BLaER1 treated with 17β-estradiol and CSF1 and Interleukin-3, amounts not matched to agents 10 nM and 100 nM (cell line): ENCODE measurements at regions not wholly inside any gene's neighbourhood (a gene's known extent, or its start where the extent isn't known, plus 50 kb on each side); places are given as distances from the start of the nearest gene placed in this dataset.

Source experiments
- H3K27ac ChIP-seq, 11 experiments: shearing (Covaris generic); formaldehyde crosslinking; 2 replicates each; pipeline ENCODE4 v1.8.1; 2022
- H3K27me3 ChIP-seq, 11 experiments: shearing (Covaris generic); formaldehyde crosslinking; 2 replicates each; pipeline ENCODE4 v1.8.1; 2022
- H3K36me3 ChIP-seq, 11 experiments: shearing (Covaris generic); formaldehyde crosslinking; 2 replicates each; pipeline ENCODE4 v1.8.1; 2022
- H3K4me1 ChIP-seq, 10 experiments: shearing (Covaris generic); formaldehyde crosslinking; 2 replicates each; pipeline ENCODE4 v1.8.1; 2022
- H3K4me2 ChIP-seq, 11 experiments: shearing (Covaris generic); formaldehyde crosslinking; 2 replicates each; pipeline ENCODE4 v1.8.1; 2022
- H3K4me3 ChIP-seq, 10 experiments: shearing (Covaris generic); formaldehyde crosslinking; 2 replicates each; pipeline ENCODE4 v1.8.1; 2022
- H3K9ac ChIP-seq, 11 experiments: shearing (Covaris generic); formaldehyde crosslinking; 2 replicates each; pipeline ENCODE4 v1.8.1; 2022
- H3K9me3 ChIP-seq, 11 experiments: shearing (Covaris generic); formaldehyde crosslinking; replicated peaks in 1 of 11; 2 replicates each; pipeline ENCODE4 v1.8.1; 2022
- H4K20me1 ChIP-seq, 11 experiments: shearing (Covaris generic); formaldehyde crosslinking; 2 replicates each; pipeline ENCODE4 v1.8.1; 2022
- Cebpa-rat ChIP-seq, 11 experiments: shearing (Covaris generic); IDR thresholded peaks; 2 replicates each; pipeline ENCODE4 v1.8.1; 2022

- TF ChIP-seq Cebpa-rat (IDR thresholded peaks at IDR 0.05): no peak
- peak overlapping the region in 2 of 11 experiments; percentile 0 to 21; a peak in 1 of 22 replicates for H3K4me2 ChIP-seq
- H4K20me1 ChIP-seq: no peaks in the 10 kb centered on the region
- no peaks in the 10 kb centered on the region for H3K27me3 ChIP-seq
- no peaks in the 10 kb centered on the region for H3K36me3 ChIP-seq
- no peak overlapping the region for H3K9ac ChIP-seq
- no peak overlapping the region for H3K4me3 ChIP-seq
- H3K9me3 ChIP-seq: no peaks in the 10 kb centered on the region
- H3K27ac ChIP-seq: peak overlapping the region in 1 of 11 experiments; percentile 39; a peak in 1 of 22 replicates
- peaks cover 0 to 5% (median 0%) of the 10 kb centered on the region in 10 experiments; a peak in 3 of 20 replicates for H3K4me1 ChIP-seq
These were observed 311.7 kb upstream of the LRRC7 start for GRCh38 chr1:69256036-69256435.

DNA sequence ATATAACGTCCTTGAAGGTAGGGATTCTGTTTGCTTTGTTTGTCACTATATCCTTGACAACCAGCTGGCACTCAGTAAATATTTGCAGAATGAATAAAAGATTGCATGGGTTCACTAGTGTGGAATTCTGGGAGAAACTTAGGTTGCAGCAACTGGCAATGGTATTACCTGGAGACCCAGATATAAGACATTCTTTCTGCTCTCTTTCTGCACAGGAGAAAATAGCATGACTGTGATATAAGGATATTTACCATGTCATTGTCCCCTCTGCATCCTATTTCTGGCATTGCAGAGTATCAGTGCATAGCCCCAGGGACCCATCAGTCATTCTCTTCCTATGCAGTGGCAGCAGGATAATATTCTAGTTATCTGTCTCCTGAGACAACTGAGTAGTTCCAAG is 308.9 kb upstream of the LRRC7 start:
- H3K4me2 ChIP-seq: no peak overlapping the region
- H4K20me1 ChIP-seq: no peaks in the 10 kb centered on the region
- H3K36me3 ChIP-seq: no peaks in the 10 kb centered on the region
- H3K4me1 ChIP-seq: peaks cover 0 to 5% (median 0%) of the 10 kb centered on the region in 10 experiments; a peak in 5 of 20 replicates
- no peak overlapping the region for H3K4me3 ChIP-seq
- H3K27me3 ChIP-seq: no peaks in the 10 kb centered on the region
- H3K27ac ChIP-seq: no peak overlapping the region
- H3K9ac ChIP-seq: no peak overlapping the region
- no peaks in the 10 kb centered on the region for H3K9me3 ChIP-seq
- TF ChIP-seq Cebpa-rat (IDR thresholded peaks at IDR 0.05): no peak

- H3K36me3 ChIP-seq: no peaks in the 10 kb centered on the region
- no peaks in the 10 kb centered on the region for H3K9me3 ChIP-seq
- H3K27me3 ChIP-seq: no peaks in the 10 kb centered on the region
- H3K4me2 ChIP-seq: peak overlapping the region in 5 of 11 experiments; percentile 1 to 36 (median 13); a peak in 6 of 22 replicates
- H4K20me1 ChIP-seq: no peaks in the 10 kb centered on the region
- peak in 1 of 11 experiments; percentile 12; a peak in 1 of 22 replicates for TF ChIP-seq Cebpa-rat (IDR thresholded peaks at IDR 0.05)
- no peak overlapping the region for H3K4me3 ChIP-seq
- H3K27ac ChIP-seq: no peak overlapping the region
- H3K9ac ChIP-seq: no peak overlapping the region
- H3K4me1 ChIP-seq: peaks cover 0 to 9% (median 0%) of the 10 kb centered on the region in 10 experiments; a peak in 4 of 20 replicates
These were observed 303.8 kb upstream of the LRRC7 start for GRCh38 chr1:69263921-69264391.

DNA sequence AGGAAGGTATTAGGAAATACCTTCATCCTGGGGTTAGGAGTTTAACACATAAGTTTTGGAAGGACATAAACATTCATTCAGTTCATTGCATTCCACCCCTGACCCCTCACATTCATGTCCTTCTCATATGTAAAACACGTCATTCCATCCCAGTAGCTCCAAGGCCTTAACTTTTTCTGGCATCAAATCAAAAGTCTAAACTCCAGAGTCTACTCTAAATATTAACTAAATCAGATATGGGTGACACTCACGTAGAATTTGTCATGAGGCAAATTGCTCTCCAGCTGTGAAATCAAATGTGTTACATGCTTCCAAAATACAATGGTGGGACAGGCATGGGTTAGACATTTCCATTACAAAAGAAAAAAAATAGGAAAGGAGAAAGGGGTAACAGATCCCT is 298.2 kb upstream of the LRRC7 start:
- Histone ChIP-seq H3K4me2 (no peak overlapping the region), H3K4me1 (peaks cover 0 to 1% (median 0%) of the 10 kb centered on the region in 10 experiments; a peak in 3 of 20 replicates), H3K27ac (no peak overlapping the region), H3K36me3 (no peaks in the 10 kb centered on the region), H3K4me3 (no peak overlapping the region), H3K9ac (no peak overlapping the region), H3K9me3 (no peaks in the 10 kb centered on the region), H3K27me3 (no peaks in the 10 kb centered on the region), H4K20me1 (no peaks in the 10 kb centered on the region)
- TF ChIP-seq Cebpa-rat (IDR thresholded peaks at IDR 0.05): no peak

DNA sequence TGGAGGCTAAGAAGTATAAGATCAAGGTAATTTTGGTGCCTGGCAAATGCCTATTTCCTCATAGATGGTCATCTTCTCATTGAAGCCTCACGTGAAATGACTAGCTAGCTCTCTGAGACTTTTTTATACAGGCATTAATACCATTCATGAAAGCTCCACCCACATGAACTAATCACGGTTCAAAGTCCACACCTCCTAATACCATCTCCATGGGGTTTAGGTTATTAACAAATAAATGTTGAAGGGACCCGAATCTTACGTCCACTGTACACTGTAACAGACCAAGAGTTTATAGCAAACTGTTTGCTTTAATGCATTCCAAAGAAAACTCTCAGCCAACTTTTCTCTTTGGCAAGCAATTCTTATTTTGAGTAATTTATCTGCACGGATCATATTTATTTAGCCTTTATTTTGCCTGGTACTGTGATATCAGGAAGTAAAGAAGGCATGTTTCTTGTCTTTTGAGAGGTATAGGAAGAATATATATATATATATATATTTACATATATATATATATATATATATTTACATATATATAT is 296.1 kb upstream of the LRRC7 start:
- H3K9ac ChIP-seq: no peak overlapping the region
- H3K4me1 ChIP-seq: no peaks in the 10 kb centered on the region
- H3K4me2 ChIP-seq: no peak overlapping the region
- H3K4me3 ChIP-seq: no peak overlapping the region
- no peaks in the 10 kb centered on the region for H3K36me3 ChIP-seq
- H4K20me1 ChIP-seq: no peaks in the 10 kb centered on the region
- TF ChIP-seq Cebpa-rat (IDR thresholded peaks at IDR 0.05): no peak
- H3K27ac ChIP-seq: no peak overlapping the region
- no peaks in the 10 kb centered on the region for H3K9me3 ChIP-seq
- no peaks in the 10 kb centered on the region for H3K27me3 ChIP-seq

GRCh38 chr1:69272684-69273083 is 295.0 kb upstream of the LRRC7 start:
- no peak overlapping the region for H3K9ac ChIP-seq
- no peaks in the 10 kb centered on the region for H3K36me3 ChIP-seq
- no peaks in the 10 kb centered on the region for H3K9me3 ChIP-seq
- H4K20me1 ChIP-seq: no peaks in the 10 kb centered on the region
- no peak overlapping the region for H3K4me3 ChIP-seq
- H3K27me3 ChIP-seq: no peaks in the 10 kb centered on the region
- H3K4me1 ChIP-seq: no peaks in the 10 kb centered on the region
- no peak overlapping the region for H3K27ac ChIP-seq
- no peak for TF ChIP-seq Cebpa-rat (IDR thresholded peaks at IDR 0.05)
- H3K4me2 ChIP-seq: no peak overlapping the region

GRCh38 chr1:69278923-69279322 is 288.8 kb upstream of the LRRC7 start:
- Histone ChIP-seq H3K4me1 (no peaks in the 10 kb centered on the region), H3K4me2 (no peak overlapping the region), H3K27ac (no peak overlapping the region), H3K9ac (no peak overlapping the region), H3K9me3 (no peaks in the 10 kb centered on the region), H3K27me3 (no peaks in the 10 kb centered on the region), H4K20me1 (no peaks in the 10 kb centered on the region), H3K36me3 (no peaks in the 10 kb centered on the region), H3K4me3 (no peak overlapping the region)
- no peak for TF ChIP-seq Cebpa-rat (IDR thresholded peaks at IDR 0.05)

- H3K4me3 ChIP-seq: no peak overlapping the region
- no peak overlapping the region for H3K27ac ChIP-seq
- H3K36me3 ChIP-seq: no peaks in the 10 kb centered on the region
- H3K4me1 ChIP-seq: no peaks in the 10 kb centered on the region
- no peaks in the 10 kb centered on the region for H3K9me3 ChIP-seq
- no peaks in the 10 kb centered on the region for H4K20me1 ChIP-seq
- no peak overlapping the region for H3K4me2 ChIP-seq
- no peak for TF ChIP-seq Cebpa-rat (IDR thresholded peaks at IDR 0.05)
- H3K27me3 ChIP-seq: no peaks in the 10 kb centered on the region
- no peak overlapping the region for H3K9ac ChIP-seq
These were observed 284.2 kb upstream of the LRRC7 start for GRCh38 chr1:69283516-69283915.

- Histone ChIP-seq H3K9ac (no peak overlapping the region), H3K4me2 (no peak overlapping the region), H3K36me3 (no peaks in the 10 kb centered on the region), H3K27me3 (no peaks in the 10 kb centered on the region), H3K27ac (no peak overlapping the region), H4K20me1 (no peaks in the 10 kb centered on the region), H3K4me1 (no peaks in the 10 kb centered on the region), H3K4me3 (no peak overlapping the region), H3K9me3 (peaks cover 0 to 4% (median 0%) of the 10 kb centered on the region in 11 experiments; a peak in 4 of 22 replicates)
- no peak for TF ChIP-seq Cebpa-rat (IDR thresholded peaks at IDR 0.05)
These were observed 283.2 kb upstream of the LRRC7 start for GRCh38 chr1:69284508-69284907.

- H3K27me3 ChIP-seq: no peaks in the 10 kb centered on the region
- H3K4me1 ChIP-seq: peaks cover 0 to 19% (median 2%) of the 10 kb centered on the region in 10 experiments; a peak in 11 of 20 replicates
- peaks cover 0 to 15% (median 6%) of the 10 kb centered on the region in 11 experiments; a peak in 5 of 22 replicates for H3K9me3 ChIP-seq
- H3K36me3 ChIP-seq: no peaks in the 10 kb centered on the region
- H3K9ac ChIP-seq: no peak overlapping the region
- no peak overlapping the region for H3K4me3 ChIP-seq
- H3K27ac ChIP-seq: no peak overlapping the region
- no peak for TF ChIP-seq Cebpa-rat (IDR thresholded peaks at IDR 0.05)
- H4K20me1 ChIP-seq: no peaks in the 10 kb centered on the region
- no peak overlapping the region for H3K4me2 ChIP-seq
These were observed 279.3 kb upstream of the LRRC7 start for GRCh38 chr1:69288416-69288815.
